ENCODE measurements at regions not wholly inside any gene's neighbourhood (a gene's known extent, or its start where the extent isn't known, plus 50 kb on each side); places are given as distances from the start of the nearest gene placed in this dataset.

- no peak for TF ChIP-seq CTCF (IDR thresholded peaks at IDR 0.05; ENCODE audit: extremely low read depth, insufficient read depth, missing control alignments)
- in situ Hi-C loops (cut with MboI; ENCODE audit: low pct_unique_long_range_greater_than_20kb, low sequenced_read_pairs, unreplicated experiment), result no loop called here
- DNase-seq (ENCODE audit: low spot score), result no peak
These were observed 272.7 kb upstream of the FLRT2 start for GRCh38 chr14:85257287-85257686.

GRCh38 chr14:85263916-85264675 is 265.8 kb upstream of the FLRT2 start:
- no peak for TF ChIP-seq CTCF (IDR thresholded peaks at IDR 0.05; ENCODE audit: extremely low read depth, insufficient read depth, missing control alignments)
- in situ Hi-C loops (cut with MboI; ENCODE audit: low pct_unique_long_range_greater_than_20kb, low sequenced_read_pairs, unreplicated experiment), result no loop called here
- no peak for DNase-seq (ENCODE audit: low spot score)

GRCh38 chr14:85273099-85273677 is 256.8 kb upstream of the FLRT2 start:
- DNase-seq (ENCODE audit: low spot score), result no peak
- no peak for TF ChIP-seq CTCF (IDR thresholded peaks at IDR 0.05; ENCODE audit: extremely low read depth, insufficient read depth, missing control alignments)
- in situ Hi-C loops (cut with MboI; ENCODE audit: low pct_unique_long_range_greater_than_20kb, low sequenced_read_pairs, unreplicated experiment), result no loop called here

DNA sequence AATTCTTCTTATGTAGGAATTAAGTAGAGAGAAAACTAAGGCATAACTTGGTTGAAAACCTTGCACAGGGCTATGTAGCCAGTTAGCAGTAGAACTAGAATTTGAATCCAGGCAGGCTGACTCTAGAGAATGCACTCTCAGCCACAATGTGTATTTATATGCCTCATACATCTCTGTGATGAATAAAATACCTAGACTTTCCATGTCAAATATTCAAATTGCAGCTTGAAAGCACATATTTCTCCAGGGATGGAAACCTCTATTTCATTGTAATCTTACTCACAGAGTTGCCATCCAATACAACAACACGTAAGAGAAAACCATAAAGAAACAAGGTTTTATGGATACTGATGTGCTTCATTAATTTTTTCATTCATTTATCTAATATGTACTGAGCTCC is 256.0 kb upstream of the FLRT2 start:
- no peak for TF ChIP-seq CTCF (IDR thresholded peaks at IDR 0.05; ENCODE audit: extremely low read depth, insufficient read depth, missing control alignments)
- DNase-seq (ENCODE audit: low spot score), result no peak
- in situ Hi-C loops (cut with MboI; ENCODE audit: low pct_unique_long_range_greater_than_20kb, low sequenced_read_pairs, unreplicated experiment), result no loop called here

DNA sequence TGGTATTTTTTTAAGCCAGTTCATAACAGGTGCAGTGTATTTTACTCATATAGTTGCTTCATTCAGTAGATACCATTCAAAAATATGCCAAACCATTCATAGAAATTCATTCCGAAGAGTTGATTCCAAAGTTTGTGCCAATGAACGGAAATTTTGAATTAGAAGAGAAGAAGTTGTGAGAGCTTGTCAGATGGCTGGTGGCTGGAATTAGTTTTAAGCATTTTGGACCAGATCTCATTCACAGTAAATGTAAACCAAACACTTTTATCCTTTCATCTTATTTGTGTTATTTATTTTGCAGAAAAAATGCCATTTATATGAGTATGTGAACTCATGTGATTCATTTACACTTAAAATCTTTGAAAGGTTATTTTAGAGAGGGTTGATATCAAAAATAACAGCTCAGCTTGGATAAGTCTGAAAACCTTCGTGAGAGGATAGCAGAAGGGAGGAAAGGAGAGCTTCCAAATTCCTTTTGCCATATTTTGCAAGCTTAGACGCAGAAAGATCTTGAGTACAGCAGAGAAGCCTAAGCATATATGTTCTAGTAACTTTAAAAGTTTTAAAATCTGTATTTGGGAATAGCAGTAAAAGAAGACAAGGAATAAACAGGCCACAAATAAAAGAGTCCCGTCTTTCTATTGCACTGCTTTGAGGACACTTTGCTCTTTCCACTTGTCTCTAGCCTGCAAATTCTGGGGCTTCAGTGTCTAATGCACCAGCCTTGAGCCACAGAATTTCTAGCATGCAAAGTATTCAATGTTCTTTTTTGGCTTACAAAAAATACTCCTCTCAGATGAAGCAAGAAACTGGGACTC is 253.6 kb upstream of the FLRT2 start:
- in situ Hi-C loops (cut with MboI; ENCODE audit: low pct_unique_long_range_greater_than_20kb, low sequenced_read_pairs, unreplicated experiment), result no loop called here
- no peak for DNase-seq (ENCODE audit: low spot score)
- TF ChIP-seq CTCF (IDR thresholded peaks at IDR 0.05; ENCODE audit: extremely low read depth, insufficient read depth, missing control alignments), result no peak

GRCh38 chr14:85276979-85277228 is 253.0 kb upstream of the FLRT2 start:
- DNase-seq (ENCODE audit: low spot score), result no peak
- TF ChIP-seq CTCF (IDR thresholded peaks at IDR 0.05; ENCODE audit: extremely low read depth, insufficient read depth, missing control alignments), result no peak
- in situ Hi-C loops (cut with MboI; ENCODE audit: low pct_unique_long_range_greater_than_20kb, low sequenced_read_pairs, unreplicated experiment), result no loop called here
